Fibroblast of villous mesenchyme (primary cell): ENCODE measurements at regions not wholly inside any gene's neighbourhood (a gene's known extent, or its start where the extent isn't known, plus 50 kb on each side); places are given as distances from the start of the nearest gene placed in this dataset.
A peak's percentile ranks its signal among the peaks of the same experiment; 100 is the strongest.

Source experiments
- DNase-seq: peaks from one replicate; pipeline ENCODE4 v3.0.0-alpha.2; 2010; ENCODE audit warnings: low read depth
- H3K4me3 ChIP-seq: 2 replicates; pipeline ENCODE4 v1.5.1; 2011; ENCODE audit warnings: low read depth, mild to moderate bottlenecking, low read length
- TF ChIP-seq, protein P1 (sequence below): IDR thresholded peaks from 2 replicates; pipeline ENCODE4 v1.5.1; 2012; ENCODE audit warnings: low read depth, mild to moderate bottlenecking, low read length; ENCODE audit not compliant: insufficient read depth

DNA sequence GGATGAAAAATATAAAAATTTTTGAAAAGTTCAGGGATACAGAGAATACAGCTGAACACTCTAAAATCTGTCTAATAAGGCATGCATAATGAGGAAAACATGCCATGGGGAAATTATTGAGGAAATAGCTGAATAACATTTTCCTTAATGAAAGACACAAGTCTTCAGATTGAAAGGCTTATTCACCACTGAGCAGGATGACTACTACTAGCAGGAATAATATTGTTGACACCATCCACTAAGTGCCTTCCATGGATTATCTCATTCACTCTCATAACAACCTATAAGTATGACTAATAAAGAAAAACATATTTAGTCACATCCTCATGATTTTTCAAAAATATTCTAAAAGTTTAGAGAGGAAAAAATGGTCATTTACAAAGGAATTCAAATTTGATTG is 96.7 kb upstream of the FER start:
- DNase-seq, result peak; percentile 53
- H3K4me3 ChIP-seq, result no peak overlapping the region
- TF ChIP-seq, protein P1, sequence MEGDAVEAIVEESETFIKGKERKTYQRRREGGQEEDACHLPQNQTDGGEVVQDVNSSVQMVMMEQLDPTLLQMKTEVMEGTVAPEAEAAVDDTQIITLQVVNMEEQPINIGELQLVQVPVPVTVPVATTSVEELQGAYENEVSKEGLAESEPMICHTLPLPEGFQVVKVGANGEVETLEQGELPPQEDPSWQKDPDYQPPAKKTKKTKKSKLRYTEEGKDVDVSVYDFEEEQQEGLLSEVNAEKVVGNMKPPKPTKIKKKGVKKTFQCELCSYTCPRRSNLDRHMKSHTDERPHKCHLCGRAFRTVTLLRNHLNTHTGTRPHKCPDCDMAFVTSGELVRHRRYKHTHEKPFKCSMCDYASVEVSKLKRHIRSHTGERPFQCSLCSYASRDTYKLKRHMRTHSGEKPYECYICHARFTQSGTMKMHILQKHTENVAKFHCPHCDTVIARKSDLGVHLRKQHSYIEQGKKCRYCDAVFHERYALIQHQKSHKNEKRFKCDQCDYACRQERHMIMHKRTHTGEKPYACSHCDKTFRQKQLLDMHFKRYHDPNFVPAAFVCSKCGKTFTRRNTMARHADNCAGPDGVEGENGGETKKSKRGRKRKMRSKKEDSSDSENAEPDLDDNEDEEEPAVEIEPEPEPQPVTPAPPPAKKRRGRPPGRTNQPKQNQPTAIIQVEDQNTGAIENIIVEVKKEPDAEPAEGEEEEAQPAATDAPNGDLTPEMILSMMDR, result no peak

DNA sequence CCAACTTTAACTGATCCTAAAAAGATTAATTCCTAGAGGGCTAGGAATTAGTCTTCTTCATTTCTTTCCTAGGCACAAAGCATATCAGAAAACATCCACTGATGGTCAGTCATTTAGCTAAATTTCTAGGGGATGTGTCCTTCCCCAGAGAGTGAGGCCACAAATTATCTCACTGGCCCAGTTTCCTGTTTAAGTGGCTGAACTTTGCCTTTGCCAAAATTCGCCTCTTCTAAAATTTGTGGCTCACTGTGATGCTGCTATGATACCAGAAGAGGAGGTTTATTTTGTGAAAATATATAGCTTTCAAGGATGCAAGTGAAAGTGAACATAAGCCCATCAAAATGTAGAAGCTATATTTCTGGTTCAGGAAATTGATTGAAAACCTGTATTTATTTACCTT is 98.1 kb upstream of the FER start:
- TF ChIP-seq, protein P1, result no peak

DNA sequence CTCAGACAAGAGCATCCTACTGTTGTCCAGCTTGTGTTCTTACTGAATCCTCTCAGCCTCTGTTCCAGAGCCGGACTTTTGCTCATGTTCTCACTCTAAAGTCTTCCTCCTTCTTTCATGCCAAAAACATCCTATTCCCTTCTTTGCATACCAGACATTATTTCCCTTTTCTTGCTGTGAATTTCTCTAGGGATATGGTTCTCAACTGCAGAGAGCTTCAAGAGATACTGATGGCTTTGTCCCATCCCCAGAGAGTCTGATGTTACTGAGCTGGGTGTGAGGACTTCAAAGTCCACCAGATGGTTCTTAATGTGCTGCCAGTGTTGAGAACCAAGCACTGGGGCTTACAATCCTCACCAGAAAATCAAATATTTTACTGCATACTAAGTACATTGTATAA is 98.6 kb upstream of the FER start:
- no peak overlapping the region for H3K4me3 ChIP-seq
- DNase-seq, result no peak
- TF ChIP-seq, protein P1, result no peak

More for the DNA sequence above, 98.1 kb upstream of the FER start:
- DNase-seq, result no peak
- no peak overlapping the region for H3K4me3 ChIP-seq

DNA sequence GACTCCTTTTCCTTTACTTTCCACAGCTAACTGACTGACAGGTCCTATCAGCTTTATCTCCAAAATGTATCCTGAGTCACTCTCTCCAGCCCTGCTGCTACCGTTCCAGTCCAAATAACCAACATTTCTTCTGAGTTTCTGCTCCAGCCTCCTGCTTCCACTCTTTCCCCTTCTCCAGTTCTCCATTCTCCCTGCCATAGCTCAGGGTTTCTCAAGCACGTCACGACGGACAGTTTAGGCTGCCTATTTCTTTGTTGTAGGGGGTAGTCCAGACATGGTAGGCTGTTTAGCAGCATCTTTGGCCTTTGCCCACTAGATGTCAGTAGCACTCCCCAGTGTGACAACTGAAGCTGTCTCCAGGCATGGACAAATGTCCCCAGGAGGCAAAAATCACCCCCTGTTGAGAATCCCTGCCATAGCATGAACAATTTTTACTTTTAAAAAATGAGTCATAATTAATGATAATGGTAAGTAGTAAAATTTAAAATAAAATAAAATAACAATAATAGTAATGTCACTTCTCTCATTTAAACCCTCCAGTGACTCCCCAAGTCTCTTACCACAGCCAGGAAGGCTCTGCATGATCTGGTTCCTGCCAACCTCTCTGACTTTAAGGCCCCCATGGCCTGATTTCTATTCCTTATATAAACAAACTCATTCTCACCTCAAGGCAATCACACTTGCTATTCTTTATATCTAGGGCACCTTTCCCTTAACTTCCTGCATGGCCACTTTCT is 105.4 kb upstream of the FER start:
- TF ChIP-seq, protein P1, result peak; percentile 92
- no peak overlapping the region for H3K4me3 ChIP-seq
- peak; percentile 70 for DNase-seq

DNA sequence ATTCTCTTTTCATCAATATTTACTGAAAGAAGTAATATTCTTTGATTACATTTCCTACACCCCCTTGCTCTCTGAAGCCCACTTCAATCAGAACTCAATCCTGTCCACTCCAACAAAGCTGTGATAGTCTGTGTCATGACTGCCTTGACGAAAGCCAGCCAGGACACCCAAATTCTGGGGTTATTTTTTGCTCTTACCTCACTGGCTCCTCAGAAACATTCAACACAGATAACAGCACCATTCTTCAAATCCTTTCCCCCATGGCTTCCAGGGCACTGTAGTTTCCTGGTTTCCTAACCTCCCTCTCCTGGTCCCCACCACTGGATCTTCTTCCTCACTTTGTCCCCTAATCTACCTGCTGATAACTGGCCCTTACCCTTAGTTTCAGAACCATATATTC is 106.1 kb upstream of the FER start:
- H3K4me3 ChIP-seq, result no peak overlapping the region
- TF ChIP-seq, protein P1, result no peak
- no peak for DNase-seq

DNA sequence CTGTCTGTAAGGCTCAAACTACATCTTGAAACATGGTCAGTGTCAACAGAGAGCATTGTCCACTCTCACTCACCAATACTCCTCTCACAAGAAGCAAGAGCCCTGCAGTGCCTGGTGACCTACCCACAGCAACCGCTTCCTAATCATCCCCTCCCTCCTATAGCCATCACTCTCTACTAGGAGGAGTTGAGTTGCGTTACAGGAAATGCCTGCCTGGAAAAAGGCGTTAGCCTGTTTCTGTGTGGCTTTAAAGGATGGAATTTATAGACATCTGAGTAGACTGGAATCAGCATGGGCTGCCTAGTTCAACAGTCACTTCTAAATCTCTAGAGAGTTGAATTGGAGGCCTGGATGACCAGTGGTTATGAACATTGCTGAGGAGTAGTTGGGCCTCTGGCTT is 108.3 kb upstream of the FER start:
- TF ChIP-seq, protein P1, result no peak
- peak; percentile 51 for DNase-seq
- no peak overlapping the region for H3K4me3 ChIP-seq

DNA sequence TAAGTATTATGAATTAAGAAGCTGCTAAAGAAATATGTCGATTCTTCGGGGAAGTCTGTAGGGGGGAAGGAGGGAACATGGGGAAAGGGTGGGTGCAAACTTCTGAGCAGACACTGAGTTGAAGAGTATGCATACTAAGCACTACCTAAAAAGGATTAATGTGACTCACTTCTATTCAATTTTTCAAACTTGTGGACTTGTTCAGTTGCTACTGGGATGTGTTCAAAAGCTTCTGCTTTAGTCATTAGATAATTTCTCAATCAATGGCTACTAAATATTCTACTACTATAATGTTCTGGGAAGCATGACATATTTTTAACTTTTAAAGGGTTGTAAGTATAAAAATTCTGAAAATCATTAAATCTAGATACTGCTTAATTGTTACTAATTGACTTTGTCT is 109.7 kb upstream of the FER start:
- no peak overlapping the region for H3K4me3 ChIP-seq
- TF ChIP-seq, protein P1, result no peak
- no peak for DNase-seq
